ENCODE measurements at regions not wholly inside any gene's neighbourhood (a gene's known extent, or its start where the extent isn't known, plus 50 kb on each side); places are given as distances from the start of the nearest gene placed in this dataset.

- POLR2A ChIA-PET = no interaction called here
- TF ChIP-seq CTCF (IDR thresholded peaks at IDR 0.05; ENCODE audit: control extremely low read depth, extremely low read depth, low read depth, missing control alignments) = no peak
- DNase-seq (ENCODE audit: extremely low spot score) = no peak
- CTCF ChIA-PET = interaction anchor here (2.4 kb wide), 1 partner anchor 16 kb away, joined by 9 read pairs; no protein-coding TSS in a partner anchor
Measured at GRCh38 chr22:19645905-19646304, 68.4 kb upstream of the SEPTIN5 start.

GRCh38 chr22:19646383-19646782 lies 67.9 kb upstream of the SEPTIN5 start:
- CTCF ChIA-PET = interaction anchor here (0.8 to 2.4 kb wide), 2 partner anchors 16 kb away, joined by 4 to 9 read pairs; no protein-coding TSS in a partner anchor
- no peak for DNase-seq (ENCODE audit: extremely low spot score)
- POLR2A ChIA-PET = no interaction called here
- no peak for TF ChIP-seq CTCF (IDR thresholded peaks at IDR 0.05; ENCODE audit: control extremely low read depth, extremely low read depth, low read depth, missing control alignments)

GRCh38 chr22:19648419-19648929 lies 65.8 kb upstream of the SEPTIN5 start:
- no peak for DNase-seq (ENCODE audit: extremely low spot score)
- ChIA-PET POLR2A (no interaction called here), CTCF (no interaction called here)
- no peak for TF ChIP-seq CTCF (IDR thresholded peaks at IDR 0.05; ENCODE audit: control extremely low read depth, extremely low read depth, low read depth, missing control alignments)

- POLR2A ChIA-PET = no interaction called here
- no peak for TF ChIP-seq CTCF (IDR thresholded peaks at IDR 0.05; ENCODE audit: control extremely low read depth, extremely low read depth, low read depth, missing control alignments)
- no peak for DNase-seq (ENCODE audit: extremely low spot score)
- CTCF ChIA-PET = no interaction called here
Measured at GRCh38 chr22:19652316-19652715, 62.0 kb upstream of the SEPTIN5 start.

- DNase-seq (ENCODE audit: extremely low spot score) = no peak
- POLR2A ChIA-PET = no interaction called here
- CTCF ChIA-PET = no interaction called here
- TF ChIP-seq CTCF (IDR thresholded peaks at IDR 0.05; ENCODE audit: control extremely low read depth, extremely low read depth, low read depth, missing control alignments) = no peak
Measured at GRCh38 chr22:19654338-19654987, 59.8 kb upstream of the SEPTIN5 start.

- ChIA-PET POLR2A (no interaction called here), CTCF (no interaction called here)
- TF ChIP-seq CTCF (IDR thresholded peaks at IDR 0.05; ENCODE audit: control extremely low read depth, extremely low read depth, low read depth, missing control alignments) = no peak
Measured at GRCh38 chr22:19655399-19655798, 58.9 kb upstream of the SEPTIN5 start.

More at GRCh38 chr22:19655399-19655798, 58.9 kb upstream of the SEPTIN5 start:
- no peak for DNase-seq (ENCODE audit: extremely low spot score)
